Peyer's patch (tissue), 4 donors: ENCODE measurements at regions not wholly inside any gene's neighbourhood (a gene's known extent, or its start where the extent isn't known, plus 50 kb on each side); places are given as distances from the start of the nearest gene placed in this dataset.

Experiments
- DNase-seq, 3 donors: peaks; one replicate each; pipeline ENCODE4 v3.0.0-alpha.2; 2017 to 2019
- H3K27ac ChIP-seq, 4 donors: fragments of 200-600 bp; sonication (generic); one replicate each; pipeline ENCODE4 v1.5.1; 2016 to 2019
- H3K27me3 ChIP-seq, 2 donors: fragments of 200-600 bp; sonication (generic); one replicate each; pipeline ENCODE4 v1.5.1; 2019
- H3K36me3 ChIP-seq, 3 donors: fragments of 200-600 bp; sonication (generic); one replicate each; pipeline ENCODE4 v1.5.1; 2016 to 2019
- H3K4me1 ChIP-seq, 4 donors: fragments of 200-600 bp; sonication (generic); one replicate each; pipeline ENCODE4 v1.5.1; 2016 to 2019
- H3K4me3 ChIP-seq, 4 donors: fragments of 200-600 bp; sonication (generic); 1 replicate in 3 of 4; 2 replicates in 1 of 4; pipeline ENCODE4 v1.5.1; 2016 to 2019; ENCODE audit warnings: mild to moderate bottlenecking in 1 of 4
- H3K9me3 ChIP-seq, 4 donors: fragments of 200-600 bp; sonication (generic); one replicate each; pipeline ENCODE4 v1.5.1; 2016 to 2019; ENCODE audit warnings: mild to moderate bottlenecking in 1 of 4
- POLR2A ChIP-seq, 2 donors: fragments of 450-650 bp; IDR thresholded peaks; one replicate each; pipeline ENCODE4 v1.5.1; 2017; ENCODE audit warnings: antibody characterized with exemption in 2 of 2, mild to moderate bottlenecking in 2 of 2, moderate library complexity in 2 of 2
- TF ChIP-seq, protein P1 (sequence below), 6 experiments: fragments of 450-650 bp in 4 of 6; fragments of 200-600 bp in 2 of 6; sonication (generic) in 1 of 6; IDR thresholded peaks; one replicate each; pipeline ENCODE4 v1.5.1; 2017 to 2019; ENCODE audit warnings: antibody characterized with exemption in 6 of 6, mild to moderate bottlenecking in 3 of 6, moderate library complexity in 1 of 6

DNA sequence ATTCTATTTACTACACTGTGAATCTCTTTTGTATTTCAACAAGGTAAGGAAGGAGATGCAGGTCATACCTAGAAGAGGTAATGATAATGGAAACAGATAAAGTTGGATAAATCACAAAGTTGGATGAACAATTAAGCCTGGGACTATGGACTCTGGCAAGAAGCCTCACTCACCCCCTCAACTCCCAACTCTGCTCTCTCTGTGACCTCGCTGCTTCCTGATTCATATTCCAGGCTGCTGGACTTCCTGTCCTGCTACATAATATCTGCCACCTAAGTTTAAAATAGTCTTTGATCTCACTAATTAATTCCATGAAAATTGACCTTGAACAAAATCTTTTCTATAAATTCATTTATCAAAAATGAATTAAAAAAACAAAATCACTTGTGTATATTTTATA lies 215.3 kb downstream of the CALCRL start:
- Histone ChIP-seq H3K9me3 (no peaks in the 10 kb centered on the region), H3K4me3 (no peak overlapping the region), H3K36me3 (no peaks in the 10 kb centered on the region), H3K27me3 (no peaks in the 10 kb centered on the region), H3K27ac (no peak overlapping the region), H3K4me1 (no peaks in the 10 kb centered on the region)
- TF ChIP-seq, protein P1, sequence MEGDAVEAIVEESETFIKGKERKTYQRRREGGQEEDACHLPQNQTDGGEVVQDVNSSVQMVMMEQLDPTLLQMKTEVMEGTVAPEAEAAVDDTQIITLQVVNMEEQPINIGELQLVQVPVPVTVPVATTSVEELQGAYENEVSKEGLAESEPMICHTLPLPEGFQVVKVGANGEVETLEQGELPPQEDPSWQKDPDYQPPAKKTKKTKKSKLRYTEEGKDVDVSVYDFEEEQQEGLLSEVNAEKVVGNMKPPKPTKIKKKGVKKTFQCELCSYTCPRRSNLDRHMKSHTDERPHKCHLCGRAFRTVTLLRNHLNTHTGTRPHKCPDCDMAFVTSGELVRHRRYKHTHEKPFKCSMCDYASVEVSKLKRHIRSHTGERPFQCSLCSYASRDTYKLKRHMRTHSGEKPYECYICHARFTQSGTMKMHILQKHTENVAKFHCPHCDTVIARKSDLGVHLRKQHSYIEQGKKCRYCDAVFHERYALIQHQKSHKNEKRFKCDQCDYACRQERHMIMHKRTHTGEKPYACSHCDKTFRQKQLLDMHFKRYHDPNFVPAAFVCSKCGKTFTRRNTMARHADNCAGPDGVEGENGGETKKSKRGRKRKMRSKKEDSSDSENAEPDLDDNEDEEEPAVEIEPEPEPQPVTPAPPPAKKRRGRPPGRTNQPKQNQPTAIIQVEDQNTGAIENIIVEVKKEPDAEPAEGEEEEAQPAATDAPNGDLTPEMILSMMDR (IDR thresholded peaks at IDR 0.05), result no peak
- TF ChIP-seq POLR2A (IDR thresholded peaks at IDR 0.05), result no peak
- no peak for DNase-seq

DNA sequence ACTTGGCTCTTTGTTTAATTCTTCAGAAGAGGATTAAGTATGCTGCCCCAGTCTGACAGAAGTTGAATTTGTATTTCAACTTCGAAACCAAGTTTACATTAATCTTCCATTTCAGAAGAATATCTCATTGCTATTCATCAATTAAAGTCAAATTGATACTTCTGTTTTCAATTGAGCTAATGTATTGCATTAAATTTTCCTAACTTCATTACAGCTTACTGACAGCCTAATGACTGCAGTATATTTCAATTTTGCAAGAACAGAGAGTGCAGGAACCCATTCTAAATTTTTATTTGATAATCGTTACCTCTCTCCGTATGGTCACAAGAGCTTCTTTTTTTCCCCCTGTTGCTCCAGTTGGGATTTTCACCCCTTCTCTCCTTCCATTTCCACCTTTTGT lies 218.0 kb downstream of the CALCRL start:
- TF ChIP-seq POLR2A (IDR thresholded peaks at IDR 0.05), result no peak
- TF ChIP-seq, protein P1 (IDR thresholded peaks at IDR 0.05), result no peak
- Histone ChIP-seq H3K4me3 (no peak overlapping the region), H3K27me3 (no peaks in the 10 kb centered on the region), H3K36me3 (no peaks in the 10 kb centered on the region), H3K27ac (no peak overlapping the region), H3K9me3 (no peaks in the 10 kb centered on the region), H3K4me1 (no peaks in the 10 kb centered on the region)
- no peak for DNase-seq

DNA sequence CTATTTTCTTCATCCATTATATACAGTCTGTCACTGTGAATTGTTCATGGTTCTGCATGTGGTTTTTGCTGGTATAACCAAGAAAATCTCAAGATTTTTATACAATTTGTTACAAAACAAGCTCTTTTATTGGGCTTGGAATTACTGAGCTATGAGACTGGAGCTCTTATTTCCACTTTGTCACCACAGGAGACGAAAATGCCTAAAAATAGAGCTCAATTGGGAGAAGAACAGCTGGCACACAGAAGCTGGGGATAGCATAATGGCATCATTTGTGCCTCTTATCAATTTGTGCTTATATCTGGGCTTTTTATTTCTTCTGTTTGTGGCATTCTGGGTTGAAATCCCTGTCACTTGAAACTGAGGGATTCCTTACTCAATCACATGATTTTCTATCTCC lies 219.1 kb downstream of the CALCRL start:
- Histone ChIP-seq H3K27ac (no peak overlapping the region), H3K9me3 (no peaks in the 10 kb centered on the region), H3K36me3 (no peaks in the 10 kb centered on the region), H3K27me3 (no peaks in the 10 kb centered on the region), H3K4me3 (no peak overlapping the region), H3K4me1 (no peaks in the 10 kb centered on the region)
- no peak for TF ChIP-seq POLR2A (IDR thresholded peaks at IDR 0.05)
- TF ChIP-seq, protein P1 (IDR thresholded peaks at IDR 0.05), result no peak
- DNase-seq, result no peak

DNA sequence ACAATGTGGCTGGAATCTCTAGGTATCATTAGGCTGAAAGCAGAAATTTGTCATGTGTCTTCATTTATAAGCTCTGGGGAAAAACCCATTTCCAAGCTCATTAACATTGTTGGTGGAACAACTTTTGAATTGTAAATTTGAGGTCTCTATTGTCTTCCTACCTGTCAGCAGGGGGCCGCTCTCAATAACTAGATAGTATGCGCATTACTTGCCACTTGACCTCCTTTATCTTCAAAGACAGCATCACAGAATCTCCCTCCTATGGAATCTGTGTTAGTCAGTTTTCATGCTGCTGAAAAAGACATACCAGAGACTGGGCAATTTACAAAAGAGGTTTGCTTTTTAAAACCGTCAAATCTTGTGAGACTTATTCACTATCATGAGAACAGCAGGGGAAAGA lies 223.1 kb downstream of the CALCRL start:
- Histone ChIP-seq H3K27me3 (no peaks in the 10 kb centered on the region), H3K36me3 (no peaks in the 10 kb centered on the region), H3K4me3 (no peak overlapping the region), H3K27ac (no peak overlapping the region), H3K4me1 (no peaks in the 10 kb centered on the region), H3K9me3 (no peaks in the 10 kb centered on the region)
- TF ChIP-seq, protein P1 (IDR thresholded peaks at IDR 0.05), result no peak
- TF ChIP-seq POLR2A (IDR thresholded peaks at IDR 0.05), result no peak
- DNase-seq, result no peak

DNA sequence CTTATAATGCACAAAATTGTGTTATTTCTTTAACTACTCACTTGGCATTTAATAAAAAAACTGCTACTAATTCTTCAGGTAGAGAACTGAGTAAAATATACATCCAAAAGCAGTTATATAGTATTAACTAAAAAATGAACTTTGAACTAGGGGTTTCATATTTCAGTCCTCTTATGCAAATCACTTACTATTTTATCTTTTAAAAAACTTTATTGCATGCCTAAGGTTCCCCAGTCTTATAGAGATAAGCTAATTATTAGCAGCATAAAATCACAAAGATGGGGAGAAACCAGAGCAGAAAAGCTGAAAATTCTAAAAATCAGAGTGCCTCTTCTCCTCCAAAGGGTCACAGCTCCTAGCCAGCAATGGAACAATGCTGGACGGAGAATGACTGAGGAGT lies 228.0 kb downstream of the CALCRL start:
- TF ChIP-seq POLR2A (IDR thresholded peaks at IDR 0.05), result no peak
- TF ChIP-seq, protein P1 (IDR thresholded peaks at IDR 0.05), result no peak
- no peaks in the 10 kb centered on the region for H3K27me3 ChIP-seq
- no peak overlapping the region for H3K4me3 ChIP-seq
- H3K36me3 ChIP-seq, result no peaks in the 10 kb centered on the region
- H3K27ac ChIP-seq, result no peak overlapping the region
- DNase-seq, result no peak
- no peaks in the 10 kb centered on the region for H3K4me1 ChIP-seq
- H3K9me3 ChIP-seq, result no peaks in the 10 kb centered on the region

GRCh38 chr2:187215532-187216240 lies 232.4 kb downstream of the CALCRL start:
- no peak overlapping the region for H3K4me3 ChIP-seq
- no peaks in the 10 kb centered on the region for H3K4me1 ChIP-seq
- H3K27me3 ChIP-seq, result no peaks in the 10 kb centered on the region
- DNase-seq, result no peak
- no peaks in the 10 kb centered on the region for H3K36me3 ChIP-seq
- no peak overlapping the region for H3K27ac ChIP-seq
- no peaks in the 10 kb centered on the region for H3K9me3 ChIP-seq
- TF ChIP-seq, protein P1 (IDR thresholded peaks at IDR 0.05), result no peak
- no peak for TF ChIP-seq POLR2A (IDR thresholded peaks at IDR 0.05)
